GM10266 (cell line): ENCODE measurements at regions not wholly inside any gene's neighbourhood (a gene's known extent, or its start where the extent isn't known, plus 50 kb on each side); places are given as distances from the start of the nearest gene placed in this dataset.

ENCODE experiments used
- DNase-seq: peaks from one replicate; pipeline ENCODE4 v3.0.0; 2012; ENCODE audit errors: extremely low spot score
- CTCF ChIP-seq: IDR thresholded peaks from 2 replicates; pipeline ENCODE4 v1.5.1; 2012; ENCODE audit warnings: mild to moderate bottlenecking, low read depth; ENCODE audit not compliant: control insufficient read depth, insufficient read depth; ENCODE audit errors: missing control alignments

GRCh38 chr15:62691008-62691407 lies 351.5 kb upstream of the TPM1 start:
- TF ChIP-seq CTCF, result no peak
- no peak for DNase-seq

GRCh38 chr15:62697636-62698035 lies 344.9 kb upstream of the TPM1 start:
- no peak for DNase-seq
- TF ChIP-seq CTCF, result no peak

- TF ChIP-seq CTCF, result no peak
Measured at GRCh38 chr15:62698646-62699045, 343.9 kb upstream of the TPM1 start.

GRCh38 chr15:62706317-62706716 lies 336.2 kb upstream of the TPM1 start:
- no peak for DNase-seq
- no peak for TF ChIP-seq CTCF

More at GRCh38 chr15:62698646-62699045, 343.9 kb upstream of the TPM1 start:
- no peak for DNase-seq

GRCh38 chr15:62708470-62708869 lies 334.1 kb upstream of the TPM1 start:
- TF ChIP-seq CTCF, result no peak
- no peak for DNase-seq

- no peak for TF ChIP-seq CTCF
- DNase-seq, result no peak
Measured at GRCh38 chr15:62709261-62709660, 333.3 kb upstream of the TPM1 start.

- no peak for TF ChIP-seq CTCF
- no peak for DNase-seq
Measured at GRCh38 chr15:62711691-62712454, 330.7 kb upstream of the TPM1 start.
